ENCODE measurements at regions not wholly inside any gene's neighbourhood (a gene's known extent, or its start where the extent isn't known, plus 50 kb on each side); places are given as distances from the start of the nearest gene placed in this dataset.

GRCh38 chr2:156864753-156865152, 392.8 kb upstream of the GALNT5 start:
- H3K4me3 ChIP-seq (ENCODE audit: low read depth in 1 of 5, low read length in 5 of 5): no peak overlapping the region
- H3K27me3 ChIP-seq (ENCODE audit: control insufficient read depth in 5 of 5, insufficient read depth in 4 of 5, low read length in 5 of 5): peaks cover 0 to 2% (median 0%) of the 10 kb centered on the region in 5 donors
- no peaks in the 10 kb centered on the region for H3K4me1 ChIP-seq (ENCODE audit: control insufficient read depth in 5 of 5, insufficient read depth in 5 of 5, low read length in 5 of 5)
- H3K9ac ChIP-seq (ENCODE audit: low read length in 5 of 5): no peak overlapping the region
- H3K27ac ChIP-seq (ENCODE audit: low read depth, low read length): no peak overlapping the region
- no peaks in the 10 kb centered on the region for H3K9me3 ChIP-seq (ENCODE audit: control insufficient read depth in 5 of 5, low read length in 5 of 5)
- no peaks in the 10 kb centered on the region for H3K36me3 ChIP-seq (ENCODE audit: control insufficient read depth in 5 of 5, insufficient read depth in 5 of 5, low read length in 5 of 5)

- Histone ChIP-seq H3K4me1 (ENCODE audit: control insufficient read depth in 5 of 5, insufficient read depth in 5 of 5, low read length in 5 of 5) (no peaks in the 10 kb centered on the region), H3K27me3 (ENCODE audit: control insufficient read depth in 5 of 5, insufficient read depth in 4 of 5, low read length in 5 of 5) (peaks cover 0 to 2% (median 0%) of the 10 kb centered on the region in 5 donors), H3K36me3 (ENCODE audit: control insufficient read depth in 5 of 5, insufficient read depth in 5 of 5, low read length in 5 of 5) (no peaks in the 10 kb centered on the region)
Measured at GRCh38 chr2:156867201-156867600, 390.3 kb upstream of the GALNT5 start.

DNA sequence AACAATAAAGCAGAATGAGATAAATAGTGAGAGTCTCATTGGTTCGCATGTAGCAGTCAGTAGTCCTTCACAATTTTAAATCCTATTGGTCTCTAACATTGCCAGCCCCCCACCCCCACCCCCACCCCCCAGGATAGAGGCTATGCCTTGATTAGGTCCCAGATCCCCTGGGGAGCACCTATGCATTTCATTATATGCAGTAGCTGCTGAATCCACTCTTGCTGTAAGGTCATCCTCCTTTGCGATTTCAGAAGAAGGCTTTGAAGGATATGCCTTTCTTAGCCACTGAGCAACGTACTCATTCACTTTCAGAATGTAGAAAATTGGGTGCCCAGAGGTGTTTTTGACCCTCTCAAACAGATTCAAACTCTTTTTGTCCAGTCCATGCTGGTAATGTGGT, 382.8 kb upstream of the GALNT5 start:
- Histone ChIP-seq H3K27me3 (ENCODE audit: control insufficient read depth in 5 of 5, insufficient read depth in 4 of 5, low read length in 5 of 5) (no peaks in the 10 kb centered on the region), H3K27ac (ENCODE audit: low read depth, low read length) (no peak overlapping the region), H3K36me3 (ENCODE audit: control insufficient read depth in 5 of 5, insufficient read depth in 5 of 5, low read length in 5 of 5) (no peaks in the 10 kb centered on the region), H3K9me3 (ENCODE audit: control insufficient read depth in 5 of 5, low read length in 5 of 5) (no peaks in the 10 kb centered on the region), H3K4me1 (ENCODE audit: control insufficient read depth in 5 of 5, insufficient read depth in 5 of 5, low read length in 5 of 5) (no peaks in the 10 kb centered on the region), H3K4me3 (ENCODE audit: low read depth in 1 of 5, low read length in 5 of 5) (no peak overlapping the region), H3K9ac (ENCODE audit: low read length in 5 of 5) (no peak overlapping the region)

More at GRCh38 chr2:156867201-156867600, 390.3 kb upstream of the GALNT5 start:
- Histone ChIP-seq H3K9me3 (ENCODE audit: control insufficient read depth in 5 of 5, low read length in 5 of 5) (no peaks in the 10 kb centered on the region), H3K9ac (ENCODE audit: low read length in 5 of 5) (no peak overlapping the region), H3K4me3 (ENCODE audit: low read depth in 1 of 5, low read length in 5 of 5) (no peak overlapping the region), H3K27ac (ENCODE audit: low read depth, low read length) (no peak overlapping the region)

DNA sequence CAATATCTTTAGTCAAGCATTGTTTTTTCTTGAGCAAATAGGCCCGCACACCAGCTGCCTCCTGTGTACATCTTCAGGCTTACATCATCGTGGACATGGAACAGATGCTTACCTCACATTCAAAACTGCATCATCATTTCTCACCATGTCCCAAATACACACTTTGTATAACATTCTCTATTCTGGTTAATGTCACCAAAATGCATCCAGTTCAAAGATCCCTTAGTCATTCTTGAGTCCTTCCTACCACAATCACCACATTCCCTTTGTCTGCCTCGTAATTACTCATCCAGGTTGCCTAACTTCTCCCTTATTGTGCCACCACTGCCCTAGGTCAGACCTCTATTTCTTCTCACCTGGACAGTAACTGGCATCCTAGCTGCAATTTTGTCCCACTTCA, 373.7 kb upstream of the GALNT5 start:
- H3K27me3 ChIP-seq (ENCODE audit: control insufficient read depth in 5 of 5, insufficient read depth in 4 of 5, low read length in 5 of 5): no peaks in the 10 kb centered on the region
- H3K4me3 ChIP-seq (ENCODE audit: low read depth in 1 of 5, low read length in 5 of 5): no peak overlapping the region
- no peaks in the 10 kb centered on the region for H3K9me3 ChIP-seq (ENCODE audit: control insufficient read depth in 5 of 5, low read length in 5 of 5)
- no peak overlapping the region for H3K9ac ChIP-seq (ENCODE audit: low read length in 5 of 5)
- no peaks in the 10 kb centered on the region for H3K36me3 ChIP-seq (ENCODE audit: control insufficient read depth in 5 of 5, insufficient read depth in 5 of 5, low read length in 5 of 5)
- H3K4me1 ChIP-seq (ENCODE audit: control insufficient read depth in 5 of 5, insufficient read depth in 5 of 5, low read length in 5 of 5): no peaks in the 10 kb centered on the region
- H3K27ac ChIP-seq (ENCODE audit: low read depth, low read length): no peak overlapping the region

- no peaks in the 10 kb centered on the region for H3K9me3 ChIP-seq (ENCODE audit: control insufficient read depth in 5 of 5, low read length in 5 of 5)
- no peak overlapping the region for H3K4me3 ChIP-seq (ENCODE audit: low read depth in 1 of 5, low read length in 5 of 5)
- no peaks in the 10 kb centered on the region for H3K36me3 ChIP-seq (ENCODE audit: control insufficient read depth in 5 of 5, insufficient read depth in 5 of 5, low read length in 5 of 5)
- no peak overlapping the region for H3K9ac ChIP-seq (ENCODE audit: low read length in 5 of 5)
- no peaks in the 10 kb centered on the region for H3K4me1 ChIP-seq (ENCODE audit: control insufficient read depth in 5 of 5, insufficient read depth in 5 of 5, low read length in 5 of 5)
- no peak overlapping the region for H3K27ac ChIP-seq (ENCODE audit: low read depth, low read length)
- no peaks in the 10 kb centered on the region for H3K27me3 ChIP-seq (ENCODE audit: control insufficient read depth in 5 of 5, insufficient read depth in 4 of 5, low read length in 5 of 5)
Measured at GRCh38 chr2:156884216-156884615, 373.3 kb upstream of the GALNT5 start.

DNA sequence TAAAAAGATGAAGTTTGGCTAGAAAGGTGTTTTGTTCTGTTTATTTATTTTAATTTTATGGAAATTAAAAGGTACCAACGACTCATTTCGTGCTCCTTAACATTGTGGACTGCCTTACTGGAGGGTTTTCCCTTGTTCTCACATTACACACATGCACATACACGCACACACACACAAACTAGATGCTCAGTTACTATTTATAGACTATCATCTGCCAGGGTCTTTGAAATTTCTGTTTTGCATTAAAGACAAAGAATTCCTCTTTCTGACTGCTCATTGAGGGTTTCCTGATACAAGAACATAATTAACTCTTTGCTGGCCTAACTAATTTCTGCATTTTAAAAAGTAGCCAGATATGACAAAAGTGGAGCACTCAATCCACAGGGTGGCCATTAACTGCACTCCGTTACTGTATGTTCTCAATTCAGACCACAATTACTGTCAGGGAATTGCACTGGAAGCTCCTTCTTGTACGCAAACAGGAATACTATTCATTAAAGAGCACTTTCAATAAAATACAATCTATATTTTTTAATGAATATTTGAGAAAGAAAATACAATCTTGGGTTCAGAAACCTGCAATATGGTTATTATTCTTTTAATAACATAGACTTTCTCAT, 366.9 kb upstream of the GALNT5 start:
- peaks cover 0 to 2% (median 0%) of the 10 kb centered on the region in 5 donors for H3K27me3 ChIP-seq (ENCODE audit: control insufficient read depth in 5 of 5, insufficient read depth in 4 of 5, low read length in 5 of 5)
- H3K4me3 ChIP-seq (ENCODE audit: low read depth in 1 of 5, low read length in 5 of 5): no peak overlapping the region
- no peaks in the 10 kb centered on the region for H3K36me3 ChIP-seq (ENCODE audit: control insufficient read depth in 5 of 5, insufficient read depth in 5 of 5, low read length in 5 of 5)
- no peak overlapping the region for H3K27ac ChIP-seq (ENCODE audit: low read depth, low read length)
- no peak overlapping the region for H3K9ac ChIP-seq (ENCODE audit: low read length in 5 of 5)
- H3K4me1 ChIP-seq (ENCODE audit: control insufficient read depth in 5 of 5, insufficient read depth in 5 of 5, low read length in 5 of 5): peaks cover 0 to 11% (median 8%) of the 10 kb centered on the region in 5 donors
- no peaks in the 10 kb centered on the region for H3K9me3 ChIP-seq (ENCODE audit: control insufficient read depth in 5 of 5, low read length in 5 of 5)

DNA sequence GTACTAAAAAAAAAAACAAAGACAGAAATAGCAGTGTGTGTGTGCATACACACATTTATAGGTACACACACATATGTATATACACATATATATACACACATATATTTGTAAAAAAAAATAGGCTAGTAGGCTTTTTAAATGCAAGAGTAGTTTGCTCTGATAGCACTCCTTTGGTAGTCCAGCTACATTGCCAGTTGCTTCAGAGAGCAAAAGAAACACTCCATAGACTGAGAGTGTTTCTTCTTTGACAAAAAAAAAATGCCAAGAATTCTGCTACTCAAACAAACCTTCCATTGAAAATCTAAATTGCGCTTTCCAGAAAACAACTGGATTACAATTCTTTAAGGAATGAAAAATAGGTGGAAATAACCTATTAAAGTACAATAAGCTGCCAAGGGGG, 365.9 kb upstream of the GALNT5 start:
- Histone ChIP-seq H3K27ac (ENCODE audit: low read depth, low read length) (no peak overlapping the region), H3K36me3 (ENCODE audit: control insufficient read depth in 5 of 5, insufficient read depth in 5 of 5, low read length in 5 of 5) (no peaks in the 10 kb centered on the region), H3K9ac (ENCODE audit: low read length in 5 of 5) (no peak overlapping the region), H3K4me1 (ENCODE audit: control insufficient read depth in 5 of 5, insufficient read depth in 5 of 5, low read length in 5 of 5) (peaks cover 0 to 11% (median 8%) of the 10 kb centered on the region in 5 donors), H3K27me3 (ENCODE audit: control insufficient read depth in 5 of 5, insufficient read depth in 4 of 5, low read length in 5 of 5) (peaks cover 0 to 2% (median 0%) of the 10 kb centered on the region in 5 donors), H3K9me3 (ENCODE audit: control insufficient read depth in 5 of 5, low read length in 5 of 5) (no peaks in the 10 kb centered on the region), H3K4me3 (ENCODE audit: low read depth in 1 of 5, low read length in 5 of 5) (no peak overlapping the region)

DNA sequence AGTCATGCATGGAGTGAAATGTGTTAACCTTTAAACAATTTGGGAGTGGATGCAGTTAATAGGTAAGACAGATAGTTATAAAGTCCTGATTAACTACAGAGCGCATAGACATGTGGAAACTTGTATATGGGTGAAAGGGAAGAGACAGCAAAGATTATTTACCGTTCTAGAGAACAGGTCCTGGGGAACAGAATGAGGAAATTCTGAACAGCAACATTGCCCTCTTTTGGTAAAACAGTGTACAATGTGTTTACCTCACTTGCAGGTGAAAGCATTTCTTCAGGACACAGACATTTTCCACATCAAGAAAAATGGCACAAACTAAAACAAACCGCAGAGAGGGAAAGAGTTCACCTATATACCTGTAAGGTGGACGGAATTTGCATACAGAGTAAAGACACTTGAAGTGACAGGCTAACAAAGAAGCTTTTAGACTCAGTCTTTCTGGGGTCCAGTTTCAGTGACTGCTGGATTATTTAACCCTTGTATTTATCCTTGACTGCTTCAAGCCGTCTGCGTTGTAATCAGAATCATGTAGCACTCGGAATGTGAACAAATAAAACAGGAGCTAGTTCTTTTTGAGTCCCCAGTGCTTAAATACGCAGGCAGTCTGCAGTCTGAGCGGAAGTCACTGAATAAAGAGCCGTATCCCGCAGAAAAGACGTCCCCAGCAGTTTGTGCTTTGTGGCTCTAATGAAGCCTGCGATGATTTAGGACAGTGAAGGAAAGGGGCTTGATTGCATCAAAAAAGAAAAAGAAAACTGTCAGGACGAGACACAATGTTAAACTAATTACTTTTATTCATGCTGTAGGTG, 364.8 kb upstream of the GALNT5 start:
- Histone ChIP-seq H3K27me3 (ENCODE audit: control insufficient read depth in 5 of 5, insufficient read depth in 4 of 5, low read length in 5 of 5) (peaks cover 0 to 2% (median 0%) of the 10 kb centered on the region in 5 donors), H3K4me1 (ENCODE audit: control insufficient read depth in 5 of 5, insufficient read depth in 5 of 5, low read length in 5 of 5) (peaks cover 0 to 11% (median 8%) of the 10 kb centered on the region in 5 donors), H3K9ac (ENCODE audit: low read length in 5 of 5) (peak overlapping the region in 1 of 5 donors; percentile 16), H3K27ac (ENCODE audit: low read depth, low read length) (no peak overlapping the region), H3K4me3 (ENCODE audit: low read depth in 1 of 5, low read length in 5 of 5) (peak overlapping the region; percentile 26 to 43 (median 40)), H3K36me3 (ENCODE audit: control insufficient read depth in 5 of 5, insufficient read depth in 5 of 5, low read length in 5 of 5) (no peaks in the 10 kb centered on the region), H3K9me3 (ENCODE audit: control insufficient read depth in 5 of 5, low read length in 5 of 5) (no peaks in the 10 kb centered on the region)

GRCh38 chr2:156896294-156896693, 361.2 kb upstream of the GALNT5 start:
- Histone ChIP-seq H3K4me1 (ENCODE audit: control insufficient read depth in 5 of 5, insufficient read depth in 5 of 5, low read length in 5 of 5) (peaks cover 0 to 11% (median 8%) of the 10 kb centered on the region in 5 donors), H3K9me3 (ENCODE audit: control insufficient read depth in 5 of 5, low read length in 5 of 5) (no peaks in the 10 kb centered on the region), H3K4me3 (ENCODE audit: low read depth in 1 of 5, low read length in 5 of 5) (no peak overlapping the region), H3K27ac (ENCODE audit: low read depth, low read length) (no peak overlapping the region), H3K36me3 (ENCODE audit: control insufficient read depth in 5 of 5, insufficient read depth in 5 of 5, low read length in 5 of 5) (no peaks in the 10 kb centered on the region), H3K27me3 (ENCODE audit: control insufficient read depth in 5 of 5, insufficient read depth in 4 of 5, low read length in 5 of 5) (peaks cover 0 to 2% (median 0%) of the 10 kb centered on the region in 5 donors), H3K9ac (ENCODE audit: low read length in 5 of 5) (no peak overlapping the region)

- H3K36me3 ChIP-seq (ENCODE audit: control insufficient read depth in 5 of 5, insufficient read depth in 5 of 5, low read length in 5 of 5): no peaks in the 10 kb centered on the region
- no peak overlapping the region for H3K27ac ChIP-seq (ENCODE audit: low read depth, low read length)
- peaks cover 0 to 4% (median 0%) of the 10 kb centered on the region in 5 donors for H3K9me3 ChIP-seq (ENCODE audit: control insufficient read depth in 5 of 5, low read length in 5 of 5)
- H3K4me1 ChIP-seq (ENCODE audit: control insufficient read depth in 5 of 5, insufficient read depth in 5 of 5, low read length in 5 of 5): peaks cover 0 to 8% (median 6%) of the 10 kb centered on the region in 5 donors
- no peak overlapping the region for H3K9ac ChIP-seq (ENCODE audit: low read length in 5 of 5)
- H3K27me3 ChIP-seq (ENCODE audit: control insufficient read depth in 5 of 5, insufficient read depth in 4 of 5, low read length in 5 of 5): peaks cover 0 to 2% (median 0%) of the 10 kb centered on the region in 5 donors
- H3K4me3 ChIP-seq (ENCODE audit: low read depth in 1 of 5, low read length in 5 of 5): no peak overlapping the region
Measured at GRCh38 chr2:156897548-156897947, 360.0 kb upstream of the GALNT5 start.

Measured in subcutaneous abdominal adipose tissue (tissue), 5 donors.